Upper lobe of right lung (tissue), 1 donor: ENCODE measurements at regions not wholly inside any gene's neighbourhood (a gene's known extent, or its start where the extent isn't known, plus 50 kb on each side); places are given as distances from the start of the nearest gene placed in this dataset.
A peak's percentile ranks its signal among the peaks of the same experiment; 100 is the strongest.

Experiments
- ATAC-seq: fragments of 200-7000 bp; cut with Tn5 transposase; one replicate; pipeline ENCODE4 v1.9.1; 2020; ENCODE audit warnings: mild to moderate bottlenecking, moderate library complexity
- DNase-seq: peaks from one replicate; pipeline ENCODE4 v3.0.0-alpha.2; 2020
- H3K27ac ChIP-seq: fragments of 200-600 bp; one replicate; pipeline ENCODE4 v1.8.0; 2022
- H3K27me3 ChIP-seq: fragments of 200-600 bp; one replicate; pipeline ENCODE4 v1.8.0; 2022; ENCODE audit warnings: mild to moderate bottlenecking
- H3K36me3 ChIP-seq: fragments of 200-600 bp; one replicate; pipeline ENCODE4 v1.8.0; 2022
- H3K4me1 ChIP-seq: fragments of 200-600 bp; one replicate; pipeline ENCODE4 v1.8.0; 2022
- H3K4me3 ChIP-seq: fragments of 200-600 bp; one replicate; pipeline ENCODE4 v1.8.0; 2022; ENCODE audit warnings: mild to moderate bottlenecking
- H3K9me3 ChIP-seq: fragments of 200-600 bp; one replicate; pipeline ENCODE4 v1.8.0; 2022
- intact Hi-C: fragments of 100-400 bp; cut with DNase I; formaldehyde crosslinking; loops from one replicate; pipeline ENCODE4 v1.11.0; 2022
- TF ChIP-seq, protein P1 (sequence below): fragments of 200-600 bp; IDR thresholded peaks from one replicate; pipeline ENCODE4 v1.8.0; 2022; ENCODE audit warnings: antibody characterized with exemption
- donor health status: DM: no; HTN: yes; CAD: no; lungs with severe emphysema.

DNA sequence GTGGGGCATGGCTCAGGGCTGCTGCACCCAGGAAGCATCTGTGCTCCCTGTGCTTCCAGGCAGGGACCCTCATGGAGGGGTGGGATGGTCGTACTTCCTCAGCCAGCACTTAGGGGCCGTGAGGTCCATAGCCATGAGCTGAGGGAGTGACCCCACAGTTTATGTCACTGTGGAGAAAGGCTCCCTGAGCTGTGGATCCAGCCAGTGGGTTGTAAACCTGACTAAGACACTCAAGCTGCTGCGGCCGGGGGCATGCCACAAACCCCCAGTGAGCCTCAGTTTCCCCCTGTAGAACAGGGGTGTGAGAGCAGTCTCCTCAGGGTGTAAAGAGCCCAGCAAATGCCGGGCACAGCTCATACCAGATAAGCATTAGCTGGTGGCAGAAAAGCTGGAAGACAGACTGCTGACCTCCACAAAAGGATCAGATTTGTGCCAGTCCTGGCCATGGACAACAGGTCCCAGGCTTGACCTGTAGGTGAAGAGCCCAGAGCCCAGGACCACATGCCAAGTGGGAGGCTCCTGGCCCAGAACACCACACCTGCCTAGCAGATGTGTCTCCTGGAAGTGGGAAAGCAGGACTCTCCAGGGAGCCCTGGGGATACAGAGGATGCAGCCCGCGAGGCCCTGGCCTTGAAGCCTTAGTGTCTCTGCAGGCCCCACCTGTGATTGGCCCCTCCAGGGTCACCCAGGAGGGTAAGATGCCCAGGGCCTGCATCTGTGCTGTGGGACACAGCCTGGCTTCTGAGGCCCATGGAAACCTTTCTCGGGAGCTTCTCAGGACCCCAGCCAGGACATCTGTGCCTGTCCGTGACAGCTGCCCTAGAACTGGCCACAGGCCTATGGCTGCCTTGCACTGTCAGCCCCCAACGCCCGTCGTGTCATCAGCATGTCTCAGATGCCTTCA lies 78.1 kb upstream of the RET start:
- H3K27me3 ChIP-seq: no peaks in the 10 kb centered on the region
- no peaks in the 10 kb centered on the region for H3K4me1 ChIP-seq
- H3K36me3 ChIP-seq: no peaks in the 10 kb centered on the region
- H3K27ac ChIP-seq: no peak overlapping the region
- TF ChIP-seq, protein P1, sequence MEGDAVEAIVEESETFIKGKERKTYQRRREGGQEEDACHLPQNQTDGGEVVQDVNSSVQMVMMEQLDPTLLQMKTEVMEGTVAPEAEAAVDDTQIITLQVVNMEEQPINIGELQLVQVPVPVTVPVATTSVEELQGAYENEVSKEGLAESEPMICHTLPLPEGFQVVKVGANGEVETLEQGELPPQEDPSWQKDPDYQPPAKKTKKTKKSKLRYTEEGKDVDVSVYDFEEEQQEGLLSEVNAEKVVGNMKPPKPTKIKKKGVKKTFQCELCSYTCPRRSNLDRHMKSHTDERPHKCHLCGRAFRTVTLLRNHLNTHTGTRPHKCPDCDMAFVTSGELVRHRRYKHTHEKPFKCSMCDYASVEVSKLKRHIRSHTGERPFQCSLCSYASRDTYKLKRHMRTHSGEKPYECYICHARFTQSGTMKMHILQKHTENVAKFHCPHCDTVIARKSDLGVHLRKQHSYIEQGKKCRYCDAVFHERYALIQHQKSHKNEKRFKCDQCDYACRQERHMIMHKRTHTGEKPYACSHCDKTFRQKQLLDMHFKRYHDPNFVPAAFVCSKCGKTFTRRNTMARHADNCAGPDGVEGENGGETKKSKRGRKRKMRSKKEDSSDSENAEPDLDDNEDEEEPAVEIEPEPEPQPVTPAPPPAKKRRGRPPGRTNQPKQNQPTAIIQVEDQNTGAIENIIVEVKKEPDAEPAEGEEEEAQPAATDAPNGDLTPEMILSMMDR: no peak
- no peak for ATAC-seq
- H3K4me3 ChIP-seq: no peak overlapping the region
- DNase-seq: peak; percentile 58
- no peaks in the 10 kb centered on the region for H3K9me3 ChIP-seq
- intact Hi-C loops: no loop called here

DNA sequence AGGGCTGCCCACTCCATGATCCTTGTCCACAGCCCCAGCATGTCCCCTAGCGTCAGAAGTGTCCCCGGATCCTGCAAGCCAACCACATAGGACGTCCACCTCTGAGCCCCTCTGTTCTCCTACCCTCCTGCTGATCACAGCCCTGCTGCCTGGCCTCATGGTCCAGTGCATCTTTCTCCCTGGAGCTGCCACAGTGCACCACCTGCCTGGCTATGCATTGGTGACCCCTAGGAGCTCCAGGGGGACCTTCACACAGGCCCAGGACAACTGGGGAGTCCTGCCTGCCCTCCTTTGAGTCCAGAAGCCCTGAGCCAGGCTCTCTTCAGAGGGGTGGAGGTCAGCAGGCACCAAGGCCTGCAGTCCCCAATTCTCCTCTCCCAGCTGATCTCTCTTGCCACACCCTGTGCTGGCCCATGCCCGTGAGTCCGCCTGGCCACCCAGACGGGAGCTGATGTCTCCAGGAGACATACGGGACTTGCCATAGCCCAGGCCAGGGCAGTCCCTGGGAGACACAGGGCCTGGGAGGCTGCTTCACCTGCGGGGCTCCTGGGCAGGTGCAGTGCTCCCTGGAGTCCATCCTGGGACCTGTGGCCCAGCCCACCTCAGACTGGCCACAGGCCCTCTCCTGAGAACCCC lies 77.4 kb upstream of the RET start:
- ATAC-seq (no peak), DNase-seq (peak; percentile 60)
- Histone ChIP-seq H3K36me3 (no peaks in the 10 kb centered on the region), H3K4me3 (no peak overlapping the region), H3K27ac (no peak overlapping the region), H3K27me3 (no peaks in the 10 kb centered on the region), H3K9me3 (no peaks in the 10 kb centered on the region), H3K4me1 (no peaks in the 10 kb centered on the region)
- TF ChIP-seq, protein P1: no peak
- intact Hi-C loops: no loop called here

- no peaks in the 10 kb centered on the region for H3K9me3 ChIP-seq
- H3K36me3 ChIP-seq: no peaks in the 10 kb centered on the region
- no peak for ATAC-seq
- no peaks in the 10 kb centered on the region for H3K4me1 ChIP-seq
- H3K4me3 ChIP-seq: no peak overlapping the region
- intact Hi-C loops: no loop called here
- no peak overlapping the region for H3K27ac ChIP-seq
- no peak for DNase-seq
- no peaks in the 10 kb centered on the region for H3K27me3 ChIP-seq
- TF ChIP-seq, protein P1: no peak
These were observed 76.9 kb upstream of the RET start for GRCh38 chr10:43000021-43000411.

- Histone ChIP-seq H3K4me1 (no peaks in the 10 kb centered on the region), H3K4me3 (no peak overlapping the region), H3K36me3 (no peaks in the 10 kb centered on the region), H3K27me3 (no peaks in the 10 kb centered on the region), H3K9me3 (no peaks in the 10 kb centered on the region), H3K27ac (no peak overlapping the region)
- TF ChIP-seq, protein P1: no peak
- DNase-seq (peak; percentile 55), ATAC-seq (no peak)
- intact Hi-C loops: no loop called here
These were observed 76.0 kb upstream of the RET start for GRCh38 chr10:43000651-43001426.

GRCh38 chr10:43001427-43001795 lies 75.5 kb upstream of the RET start:
- TF ChIP-seq, protein P1: no peak
- H3K9me3 ChIP-seq: no peaks in the 10 kb centered on the region
- H3K27ac ChIP-seq: no peak overlapping the region
- H3K27me3 ChIP-seq: no peaks in the 10 kb centered on the region
- ATAC-seq: no peak
- no peaks in the 10 kb centered on the region for H3K4me1 ChIP-seq
- DNase-seq: no peak
- no peaks in the 10 kb centered on the region for H3K36me3 ChIP-seq
- intact Hi-C loops: no loop called here
- H3K4me3 ChIP-seq: no peak overlapping the region
